Heart left ventricle (tissue), 16 donors: ENCODE measurements at regions not wholly inside any gene's neighbourhood (a gene's known extent, or its start where the extent isn't known, plus 50 kb on each side); places are given as distances from the start of the nearest gene placed in this dataset.
A peak's percentile ranks its signal among the peaks of the same experiment; 100 is the strongest.

ENCODE experiments used
- ATAC-seq, 4 donors: fragments of 200-7000 bp; cut with Tn5 transposase; one replicate each; pipeline ENCODE4 v1.9.1; 2020 to 2022; ENCODE audit warnings: moderate library complexity in 4 of 4, mild to moderate bottlenecking in 3 of 4, moderate number of reproducible peaks in 1 of 4
- DNase-seq, 5 donors: peaks; one replicate each; pipeline ENCODE4 v3.0.0-alpha.2; 2020
- H3K27ac ChIP-seq, 12 donors: fragments of 200-600 bp; sonication (generic) in 4 of 12; one replicate each; pipeline versions ENCODE4 v1.5.0 to v1.8.0; 2016 to 2022; ENCODE audit warnings: mild to moderate bottlenecking in 2 of 12
- H3K27me3 ChIP-seq, 9 donors: fragments of 200-600 bp; sonication (generic) in 2 of 9; one replicate each; pipeline versions ENCODE4 v1.5.1 to v1.8.0; 2016 to 2022; ENCODE audit warnings: mild to moderate bottlenecking in 3 of 9
- H3K36me3 ChIP-seq, 9 donors: fragments of 200-600 bp; sonication (generic) in 2 of 9; one replicate each; pipeline versions ENCODE4 v1.5.0 to v1.8.0; 2018 to 2022; ENCODE audit warnings: mild to moderate bottlenecking in 2 of 9
- H3K4me1 ChIP-seq, 12 donors: fragments of 200-600 bp; sonication (generic) in 4 of 12; one replicate each; pipeline versions ENCODE4 v1.5.0 to v1.8.0; 2016 to 2022; ENCODE audit warnings: mild to moderate bottlenecking in 3 of 12
- H3K4me3 ChIP-seq, 12 donors: fragments of 200-600 bp; sonication (generic) in 4 of 12; one replicate each; pipeline versions ENCODE4 v1.5.0 to v1.8.0; 2017 to 2022; ENCODE audit warnings: mild to moderate bottlenecking in 9 of 12, moderate library complexity in 4 of 12
- H3K9me3 ChIP-seq, 12 donors: fragments of 200-600 bp; sonication (generic) in 4 of 12; one replicate each; pipeline versions ENCODE4 v1.5.0 to v1.8.0; 2016 to 2022; ENCODE audit warnings: mild to moderate bottlenecking in 1 of 12
- POLR2A ChIP-seq, 2 donors: fragments of 450-650 bp; IDR thresholded peaks; one replicate each; pipeline ENCODE4 v1.6.1; 2017; ENCODE audit warnings: antibody characterized with exemption in 2 of 2, mild to moderate bottlenecking in 2 of 2, moderate library complexity in 2 of 2
- WGBS, 4 donors: extraction: QIAGEN DNeasy Blood & Tissue Kit in 2 of 4; methylation state at CpG; one replicate each; pipeline versions ENCODE4 v1.1.5 to v1.1.7; 2013 to 2018; 5-methylcytosine and 5-hydroxymethylcytosine counted together
- intact Hi-C, 10 donors: fragments of 100-400 bp; cut with DNase I; formaldehyde crosslinking; loops; one replicate each; pipeline versions ENCODE4 v1.11.1 to v1.14.2; 2022
- TF ChIP-seq, protein P1 (sequence below), 12 donors: fragments of 200-600 bp; sonication (generic) in 4 of 12; IDR thresholded peaks; one replicate each; pipeline versions ENCODE4 v1.5.0 to v1.8.0; 2018 to 2022; ENCODE audit warnings: antibody characterized with exemption in 12 of 12, mild to moderate bottlenecking in 5 of 12
- donor health status: ischemic (EF 13 %, LVEDD 7.1; RV severe dilation, severe dysfunction).
- donor health status: healthy with polysubstance abuse.
- donor health status: DM: no; HTN: yes; CAD: no.
- donor health status: DM: no; HTN: no; CAD: no.
- donor health status: ischemic (EF 25% LVEDD 6.9; RV normal size, moderate dysfunction).
- donor health status: ischemic (EF 25% LVEDD 5.7; RV mildly dilated, moderate dysfunction).
- donor health status: healthy.
- donor health status: DM: yes; HTN: yes; CAD: no.
- donor health status: ischemic (EF 35%, LVEDD 5.7; RV mildly dilated, moderate dysfunction).
- donor health status: nonischemic (EF 11% LVEDD 7.7; RV severe dilation, severe dysfunction).
- donor health status: DM: yes; HTN: yes; CAD: no.
- donor health status: PGD.
- donor health status: ischemic (EF 29% LVEDD 5.4; RV normal size, mild dysfunction).
- donor health status: nonischemic (EF 23%, LVEDD 6.1; RV moderate dilation, normal function).

GRCh38 chr5:3376611-3377010 is 219.0 kb upstream of the IRX1 start:
- DNase-seq (no peak), ATAC-seq (no peak)

GRCh38 chr5:3375586-3376311 is 219.9 kb upstream of the IRX1 start:
- DNase-seq = no peak

More at GRCh38 chr5:3376611-3377010, 219.0 kb upstream of the IRX1 start:
- Histone ChIP-seq H3K4me3 (no peak overlapping the region), H3K9me3 (peaks cover 0 to 26% (median 17%) of the 10 kb centered on the region in 12 donors), H3K27me3 (peaks cover 0 to 5% (median 0%) of the 10 kb centered on the region in 9 donors), H3K4me1 (no peaks in the 10 kb centered on the region), H3K27ac (no peak overlapping the region), H3K36me3 (no peaks in the 10 kb centered on the region)
- TF ChIP-seq, protein P1, sequence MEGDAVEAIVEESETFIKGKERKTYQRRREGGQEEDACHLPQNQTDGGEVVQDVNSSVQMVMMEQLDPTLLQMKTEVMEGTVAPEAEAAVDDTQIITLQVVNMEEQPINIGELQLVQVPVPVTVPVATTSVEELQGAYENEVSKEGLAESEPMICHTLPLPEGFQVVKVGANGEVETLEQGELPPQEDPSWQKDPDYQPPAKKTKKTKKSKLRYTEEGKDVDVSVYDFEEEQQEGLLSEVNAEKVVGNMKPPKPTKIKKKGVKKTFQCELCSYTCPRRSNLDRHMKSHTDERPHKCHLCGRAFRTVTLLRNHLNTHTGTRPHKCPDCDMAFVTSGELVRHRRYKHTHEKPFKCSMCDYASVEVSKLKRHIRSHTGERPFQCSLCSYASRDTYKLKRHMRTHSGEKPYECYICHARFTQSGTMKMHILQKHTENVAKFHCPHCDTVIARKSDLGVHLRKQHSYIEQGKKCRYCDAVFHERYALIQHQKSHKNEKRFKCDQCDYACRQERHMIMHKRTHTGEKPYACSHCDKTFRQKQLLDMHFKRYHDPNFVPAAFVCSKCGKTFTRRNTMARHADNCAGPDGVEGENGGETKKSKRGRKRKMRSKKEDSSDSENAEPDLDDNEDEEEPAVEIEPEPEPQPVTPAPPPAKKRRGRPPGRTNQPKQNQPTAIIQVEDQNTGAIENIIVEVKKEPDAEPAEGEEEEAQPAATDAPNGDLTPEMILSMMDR (IDR thresholded peaks at IDR 0.05) = no peak
- TF ChIP-seq POLR2A (IDR thresholded peaks at IDR 0.05) = no peak
- WGBS, 4 donors = 58 to 76% (median 61%) methylated on average over 6 of the region's 6 CpGs
- intact Hi-C loops = no loop called here

GRCh38 chr5:3373391-3373790 is 222.2 kb upstream of the IRX1 start:
- H3K9me3 ChIP-seq = peaks cover 0 to 41% (median 19%) of the 10 kb centered on the region in 12 donors
- no peaks in the 10 kb centered on the region for H3K36me3 ChIP-seq
- H3K4me1 ChIP-seq = no peaks in the 10 kb centered on the region
- TF ChIP-seq POLR2A (IDR thresholded peaks at IDR 0.05) = no peak
- TF ChIP-seq, protein P1 (IDR thresholded peaks at IDR 0.05) = no peak
- intact Hi-C loops = no loop called here
- ATAC-seq = no peak
- no peak overlapping the region for H3K27ac ChIP-seq
- DNase-seq = no peak
- H3K27me3 ChIP-seq = peaks cover 0 to 14% (median 0%) of the 10 kb centered on the region in 9 donors
- H3K4me3 ChIP-seq = no peak overlapping the region

More at GRCh38 chr5:3375586-3376311, 219.9 kb upstream of the IRX1 start:
- no peak overlapping the region for H3K4me3 ChIP-seq
- no peak overlapping the region for H3K27ac ChIP-seq
- H3K27me3 ChIP-seq = peaks cover 0 to 5% (median 0%) of the 10 kb centered on the region in 9 donors
- TF ChIP-seq, protein P1 (IDR thresholded peaks at IDR 0.05) = no peak
- TF ChIP-seq POLR2A (IDR thresholded peaks at IDR 0.05) = no peak
- H3K36me3 ChIP-seq = no peaks in the 10 kb centered on the region
- ATAC-seq = no peak
- 47 to 67% (median 53%) methylated on average over 2 of the region's 2 CpGs for WGBS, 4 donors
- peaks cover 0 to 34% (median 18%) of the 10 kb centered on the region in 12 donors for H3K9me3 ChIP-seq
- no peaks in the 10 kb centered on the region for H3K4me1 ChIP-seq
- intact Hi-C loops = no loop called here

- ATAC-seq = no peak
These were observed 223.3 kb upstream of the IRX1 start for GRCh38 chr5:3372289-3372688.

More at GRCh38 chr5:3372289-3372688, 223.3 kb upstream of the IRX1 start:
- H3K4me1 ChIP-seq = no peaks in the 10 kb centered on the region
- H3K27ac ChIP-seq = no peak overlapping the region
- TF ChIP-seq, protein P1 (IDR thresholded peaks at IDR 0.05) = peak in 1 of 12 donors; percentile 6
- TF ChIP-seq POLR2A (IDR thresholded peaks at IDR 0.05) = no peak
- no peak for DNase-seq
- intact Hi-C loops = no loop called here
- H3K27me3 ChIP-seq = peaks cover 0 to 10% (median 0%) of the 10 kb centered on the region in 9 donors
- no peaks in the 10 kb centered on the region for H3K36me3 ChIP-seq
- H3K9me3 ChIP-seq = peaks cover 0 to 42% (median 19%) of the 10 kb centered on the region in 12 donors
- H3K4me3 ChIP-seq = no peak overlapping the region
